Left lung (tissue), 4 donors: ENCODE measurements at regions not wholly inside any gene's neighbourhood (a gene's known extent, or its start where the extent isn't known, plus 50 kb on each side); places are given as distances from the start of the nearest gene placed in this dataset.

ENCODE experiments used
- ATAC-seq: fragments of 200-7000 bp; cut with Tn5 transposase; one replicate; pipeline ENCODE4 v1.9.1; 2020; ENCODE audit warnings: moderate library complexity
- DNase-seq, 4 donors: peaks; one replicate each; pipeline ENCODE4 v3.0.0-alpha.2; 2013 to 2020
- H3K27ac ChIP-seq, 2 donors: fragments of 200-600 bp; sonication (generic) in 1 of 2; one replicate each; pipeline versions ENCODE4 v1.5.0 to v1.8.0; 2020 to 2021
- H3K27me3 ChIP-seq, 2 donors: fragments of 200-600 bp; sonication (generic) in 1 of 2; one replicate each; pipeline versions ENCODE4 v1.5.0 to v1.8.0; 2020 to 2021
- H3K36me3 ChIP-seq, 2 donors: fragments of 200-600 bp; sonication (generic) in 1 of 2; one replicate each; pipeline versions ENCODE4 v1.5.0 to v1.8.0; 2020 to 2021
- H3K4me1 ChIP-seq, 2 donors: fragments of 200-600 bp; one replicate each; pipeline ENCODE4 v1.8.0; 2021
- H3K4me3 ChIP-seq, 2 donors: fragments of 200-600 bp; sonication (generic) in 1 of 2; one replicate each; pipeline versions ENCODE4 v1.5.0 to v1.8.0; 2020 to 2021; ENCODE audit warnings: mild to moderate bottlenecking in 1 of 2
- H3K9me3 ChIP-seq, 2 donors: fragments of 200-600 bp; sonication (generic) in 1 of 2; one replicate each; pipeline versions ENCODE4 v1.5.0 to v1.8.0; 2020 to 2021
- intact Hi-C, 2 donors: fragments of 100-400 bp; cut with DNase I; formaldehyde crosslinking; loops; one replicate each; pipeline versions ENCODE4 v1.11.2 to v1.14.2; 2022
- TF ChIP-seq, protein P1 (sequence below), 2 donors: fragments of 200-600 bp; sonication (generic) in 1 of 2; IDR thresholded peaks; one replicate each; pipeline versions ENCODE4 v1.5.0 to v1.8.0; 2021; ENCODE audit warnings: antibody characterized with exemption in 2 of 2
- donor health status: DM: no; HTN: yes; CAD: no.
- donor health status: DM: no; HTN: no; CAD: no.

DNA sequence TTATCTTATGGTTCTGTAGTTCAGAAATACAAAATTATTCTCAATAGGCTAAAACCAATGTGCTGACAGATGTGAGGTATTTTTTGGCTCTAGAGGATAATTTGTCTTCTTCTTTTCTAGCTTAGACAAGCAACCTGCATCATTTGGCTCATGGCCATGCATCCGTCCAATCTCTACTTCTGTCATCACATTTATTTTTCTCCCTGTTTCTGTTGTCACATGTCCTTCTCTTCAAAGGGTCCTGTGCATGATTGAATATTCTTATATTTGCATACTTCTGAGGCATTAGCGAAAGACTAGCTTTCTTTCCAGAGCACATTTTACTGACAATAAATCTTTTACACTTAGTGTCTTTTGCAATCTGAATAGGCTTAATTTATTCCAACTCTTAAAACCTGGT, 564.7 kb downstream of the CDH10 start:
- intact Hi-C loops, result no loop called here
- no peaks in the 10 kb centered on the region for H3K27me3 ChIP-seq
- DNase-seq (no peak), ATAC-seq (no peak)
- H3K4me1 ChIP-seq, result no peaks in the 10 kb centered on the region
- H3K9me3 ChIP-seq, result no peaks in the 10 kb centered on the region
- no peaks in the 10 kb centered on the region for H3K36me3 ChIP-seq
- H3K4me3 ChIP-seq, result no peak overlapping the region
- H3K27ac ChIP-seq, result no peak overlapping the region
- TF ChIP-seq, protein P1, sequence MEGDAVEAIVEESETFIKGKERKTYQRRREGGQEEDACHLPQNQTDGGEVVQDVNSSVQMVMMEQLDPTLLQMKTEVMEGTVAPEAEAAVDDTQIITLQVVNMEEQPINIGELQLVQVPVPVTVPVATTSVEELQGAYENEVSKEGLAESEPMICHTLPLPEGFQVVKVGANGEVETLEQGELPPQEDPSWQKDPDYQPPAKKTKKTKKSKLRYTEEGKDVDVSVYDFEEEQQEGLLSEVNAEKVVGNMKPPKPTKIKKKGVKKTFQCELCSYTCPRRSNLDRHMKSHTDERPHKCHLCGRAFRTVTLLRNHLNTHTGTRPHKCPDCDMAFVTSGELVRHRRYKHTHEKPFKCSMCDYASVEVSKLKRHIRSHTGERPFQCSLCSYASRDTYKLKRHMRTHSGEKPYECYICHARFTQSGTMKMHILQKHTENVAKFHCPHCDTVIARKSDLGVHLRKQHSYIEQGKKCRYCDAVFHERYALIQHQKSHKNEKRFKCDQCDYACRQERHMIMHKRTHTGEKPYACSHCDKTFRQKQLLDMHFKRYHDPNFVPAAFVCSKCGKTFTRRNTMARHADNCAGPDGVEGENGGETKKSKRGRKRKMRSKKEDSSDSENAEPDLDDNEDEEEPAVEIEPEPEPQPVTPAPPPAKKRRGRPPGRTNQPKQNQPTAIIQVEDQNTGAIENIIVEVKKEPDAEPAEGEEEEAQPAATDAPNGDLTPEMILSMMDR (IDR thresholded peaks at IDR 0.05), result no peak

DNA sequence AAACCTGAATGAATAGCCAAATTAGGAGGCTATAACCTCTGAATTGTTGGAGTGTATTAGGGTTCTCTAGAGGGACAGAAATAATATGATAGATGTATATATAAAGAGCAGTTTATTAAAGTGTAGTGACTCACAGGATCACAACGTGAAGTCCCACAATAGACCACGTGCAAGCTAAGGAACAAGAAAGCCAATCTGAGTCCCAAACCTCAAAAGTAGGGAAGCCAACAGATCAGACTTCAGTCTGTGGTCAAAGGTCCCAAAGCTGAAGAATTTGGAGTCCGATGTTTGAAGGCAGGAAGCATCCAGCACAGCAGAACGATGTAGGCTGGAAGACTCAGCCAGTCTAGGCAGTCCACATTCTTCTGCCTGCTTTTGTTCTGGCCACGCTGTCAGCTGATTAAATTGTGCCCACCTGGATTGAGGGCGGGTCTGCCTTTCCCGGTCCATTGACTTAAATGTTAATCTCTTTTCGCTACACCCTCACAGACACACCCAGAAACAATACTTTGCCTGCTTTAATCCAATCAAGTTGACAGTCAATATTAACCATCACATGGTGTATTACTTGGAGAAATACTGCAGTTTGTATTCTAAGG, 550.6 kb downstream of the CDH10 start:
- Histone ChIP-seq H3K4me1 (no peaks in the 10 kb centered on the region), H3K9me3 (peaks cover 0 to 8% of the 10 kb centered on the region in 2 donors), H3K27me3 (no peaks in the 10 kb centered on the region), H3K36me3 (no peaks in the 10 kb centered on the region), H3K4me3 (no peak overlapping the region), H3K27ac (no peak overlapping the region)
- TF ChIP-seq, protein P1 (IDR thresholded peaks at IDR 0.05), result no peak
- no peak for DNase-seq
- intact Hi-C loops, result no loop called here
- ATAC-seq, result no peak

DNA sequence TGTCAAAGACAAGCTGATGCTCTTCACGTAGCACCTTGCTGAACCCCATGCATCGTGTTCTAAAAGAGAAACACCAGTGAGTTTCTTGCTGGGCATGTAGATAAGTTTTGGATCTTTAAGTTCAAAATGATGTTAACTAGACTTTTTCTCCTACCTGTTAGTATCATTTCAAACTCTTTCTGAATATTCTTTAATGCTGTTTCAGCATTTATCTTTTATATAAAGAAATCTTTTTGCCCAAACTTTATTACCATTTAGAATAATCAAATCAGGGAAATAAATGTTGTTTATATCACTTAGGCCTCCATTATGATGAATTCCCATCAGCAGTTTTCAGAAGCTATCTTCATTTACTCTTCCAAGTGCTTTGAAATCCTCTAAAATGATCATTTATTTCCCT, 542.8 kb downstream of the CDH10 start:
- H3K4me1 ChIP-seq, result no peaks in the 10 kb centered on the region
- no peaks in the 10 kb centered on the region for H3K36me3 ChIP-seq
- DNase-seq (no peak), ATAC-seq (no peak)
- intact Hi-C loops, result no loop called here
- no peaks in the 10 kb centered on the region for H3K27me3 ChIP-seq
- H3K9me3 ChIP-seq, result no peaks in the 10 kb centered on the region
- no peak overlapping the region for H3K27ac ChIP-seq
- TF ChIP-seq, protein P1 (IDR thresholded peaks at IDR 0.05), result no peak
- no peak overlapping the region for H3K4me3 ChIP-seq

DNA sequence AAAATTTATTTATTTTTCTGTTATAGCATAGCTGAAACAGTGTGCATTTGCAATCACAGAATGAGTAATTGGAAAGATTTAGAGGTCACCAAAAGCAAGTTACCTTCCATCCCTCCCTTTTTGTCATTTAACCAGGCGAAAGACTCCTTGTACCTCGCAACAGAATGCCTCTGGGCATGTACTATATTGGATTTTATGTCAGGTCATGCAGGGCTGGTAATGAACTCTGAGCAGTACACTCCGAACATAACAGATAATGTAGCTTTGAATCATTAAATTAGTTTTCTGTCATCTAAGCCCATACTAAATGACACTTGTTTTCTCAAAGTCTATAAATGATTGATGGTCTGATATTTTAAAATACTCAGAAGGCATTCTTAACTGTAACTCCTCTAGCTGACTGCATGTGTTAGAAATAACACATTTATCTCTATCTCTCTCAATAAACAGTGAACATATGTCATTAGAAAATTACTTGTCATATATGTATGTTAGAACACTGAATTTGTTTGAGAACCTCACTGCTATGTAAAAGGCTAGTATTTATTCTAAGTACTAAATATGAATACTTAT, 541.2 kb downstream of the CDH10 start:
- H3K27ac ChIP-seq, result no peak overlapping the region
- no peak overlapping the region for H3K4me3 ChIP-seq
- no peaks in the 10 kb centered on the region for H3K4me1 ChIP-seq
- TF ChIP-seq, protein P1 (IDR thresholded peaks at IDR 0.05), result no peak
- no peak for ATAC-seq
- no peak for DNase-seq
- no peaks in the 10 kb centered on the region for H3K36me3 ChIP-seq
- H3K9me3 ChIP-seq, result no peaks in the 10 kb centered on the region
- intact Hi-C loops, result no loop called here
- no peaks in the 10 kb centered on the region for H3K27me3 ChIP-seq

DNA sequence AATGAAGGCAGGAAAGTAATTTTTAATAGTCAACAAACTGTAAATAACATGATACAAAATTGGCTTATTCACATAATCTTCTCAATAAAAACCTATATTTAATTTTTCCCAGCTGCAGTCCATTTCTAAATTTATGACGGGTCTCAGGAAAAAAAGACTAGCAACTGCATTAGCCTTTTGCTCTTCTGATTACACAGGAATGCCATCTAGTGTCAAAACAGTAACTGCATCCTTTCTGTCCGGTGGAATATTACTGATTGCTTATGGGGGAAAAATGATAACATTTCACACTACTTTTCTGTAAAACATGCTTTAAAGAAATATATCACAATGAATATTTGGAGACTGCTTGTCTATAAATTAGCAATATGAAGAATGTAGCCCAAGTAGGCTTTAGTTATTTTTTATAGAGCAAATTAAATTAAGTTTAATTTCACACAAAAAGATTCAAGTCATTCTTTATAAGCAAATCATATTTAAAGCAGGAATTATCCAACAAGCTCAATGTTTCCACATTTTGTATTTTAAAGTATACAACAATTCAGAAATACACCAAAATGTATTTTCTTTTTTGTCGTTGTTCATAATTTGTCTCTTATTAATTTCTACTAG, 534.7 kb downstream of the CDH10 start:
- intact Hi-C loops, result no loop called here
- DNase-seq, result peak in 2 of 4 donors; percentile 3 to 6

More for the DNA sequence above, 534.7 kb downstream of the CDH10 start:
- H3K4me3 ChIP-seq, result no peak overlapping the region
- no peaks in the 10 kb centered on the region for H3K27me3 ChIP-seq
- no peaks in the 10 kb centered on the region for H3K9me3 ChIP-seq
- no peak for ATAC-seq
- TF ChIP-seq, protein P1 (IDR thresholded peaks at IDR 0.05), result peak in 1 of 2 donors; percentile 22
- no peak overlapping the region for H3K27ac ChIP-seq
- H3K36me3 ChIP-seq, result no peaks in the 10 kb centered on the region
- no peaks in the 10 kb centered on the region for H3K4me1 ChIP-seq
